ENCODE measurements at regions not wholly inside any gene's neighbourhood (a gene's known extent, or its start where the extent isn't known, plus 50 kb on each side); places are given as distances from the start of the nearest gene placed in this dataset.

DNA sequence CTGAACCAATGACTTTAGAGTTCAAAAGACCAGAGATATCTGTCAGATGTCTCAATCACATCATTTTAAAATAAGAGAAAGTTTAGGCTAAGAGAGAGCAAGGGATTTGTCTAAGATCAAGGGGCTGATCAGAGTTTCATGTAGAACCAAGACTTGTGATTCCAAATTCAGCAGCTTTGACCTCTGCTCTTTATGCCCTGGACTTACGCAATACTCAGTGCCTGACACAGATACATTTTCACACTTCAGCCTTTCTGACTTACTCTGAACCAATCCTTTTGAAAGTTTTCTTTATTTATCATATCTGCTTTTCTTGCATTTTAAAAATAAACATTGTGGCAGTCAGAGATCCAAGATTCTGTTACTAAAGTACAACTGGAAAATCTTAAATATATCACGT lies 428.0 kb downstream of the PLPP3 start:
- TF ChIP-seq CTCF (IDR thresholded peaks at IDR 0.05 in 8 of 11, conservative IDR thresholded peaks at IDR 0.05 in 3 of 11) = no peak
- TF ChIP-seq POLR2A (IDR thresholded peaks at IDR 0.05) = no peak
- TF ChIP-seq POLR2AphosphoS5 (IDR thresholded peaks at IDR 0.05) = no peak
